H9 (cell line): ENCODE measurements at regions not wholly inside any gene's neighbourhood (a gene's known extent, or its start where the extent isn't known, plus 50 kb on each side); places are given as distances from the start of the nearest gene placed in this dataset.

ENCODE experiments used
- DNase-seq: peaks from one replicate; pipeline ENCODE4 v3.0.0-alpha.2; 2017
- H2AFZ ChIP-seq: one replicate; pipeline ENCODE4 v1.6.1; 2013; ENCODE audit warnings: mild to moderate bottlenecking, low read length, control low read depth, moderate library complexity
- H2AK5ac ChIP-seq: 2 replicates; pipeline ENCODE4 v1.6.1; 2013; ENCODE audit warnings: low read length, control low read depth, mixed read lengths; ENCODE audit not compliant: insufficient read length
- H2BK120ac ChIP-seq: one replicate; pipeline ENCODE4 v1.6.1; 2013; ENCODE audit warnings: low read depth, mild to moderate bottlenecking, low read length, control low read depth, inconsistent platforms; ENCODE audit not compliant: poor library complexity, severe bottlenecking
- H2BK12ac ChIP-seq: 2 replicates; pipeline ENCODE4 v1.6.1; 2013; ENCODE audit warnings: low read length, control low read depth, mixed read lengths, low read depth; ENCODE audit not compliant: insufficient read length
- H2BK15ac ChIP-seq: 2 replicates; pipeline ENCODE4 v1.6.1; 2013; ENCODE audit warnings: low read depth, low read length, control low read depth
- H2BK20ac ChIP-seq: one replicate; pipeline ENCODE4 v1.6.1; 2013; ENCODE audit warnings: low read depth, mild to moderate bottlenecking, low read length, control low read depth, inconsistent platforms; ENCODE audit not compliant: poor library complexity, severe bottlenecking
- H2BK5ac ChIP-seq: 2 replicates; pipeline ENCODE4 v1.6.1; 2013; ENCODE audit warnings: low read length, control low read depth, mixed read lengths; ENCODE audit not compliant: insufficient read length
- H3K14ac ChIP-seq: 2 replicates; pipeline ENCODE4 v1.6.1; 2013; ENCODE audit warnings: low read length, control low read depth; ENCODE audit not compliant: insufficient read depth
- H3K18ac ChIP-seq: 2 replicates; pipeline ENCODE4 v1.6.1; 2013; ENCODE audit warnings: low read depth, mild to moderate bottlenecking, mixed read lengths, low read length, control low read depth; ENCODE audit not compliant: insufficient read length
- H3K23ac ChIP-seq: 2 replicates; pipeline ENCODE4 v1.6.1; 2013; ENCODE audit warnings: low read length, control low read depth, mixed read lengths, low read depth; ENCODE audit not compliant: insufficient read length
- H3K23me2 ChIP-seq: 2 replicates; pipeline ENCODE4 v1.6.1; 2013; ENCODE audit warnings: low read depth, mild to moderate bottlenecking, mixed read lengths, low read length, control low read depth; ENCODE audit not compliant: insufficient read length, poor library complexity, severe bottlenecking
- H3K27ac ChIP-seq: 2 replicates; pipeline ENCODE4 v1.5.1; 2013; ENCODE audit warnings: low read length, control low read depth, mixed read lengths, low read depth; ENCODE audit not compliant: insufficient read length
- H3K27me3 ChIP-seq: 2 replicates; pipeline ENCODE4 v1.6.1; 2013; ENCODE audit warnings: low read length, control low read depth, inconsistent platforms; ENCODE audit not compliant: insufficient read depth
- H3K4ac ChIP-seq: 2 replicates; pipeline ENCODE4 v1.6.1; 2013; ENCODE audit warnings: low read depth, mild to moderate bottlenecking, control low read depth, inconsistent platforms, low read length, moderate library complexity
- H3K4me1 ChIP-seq: 2 replicates; pipeline ENCODE4 v1.6.1; 2013; ENCODE audit warnings: low read length, control low read depth, inconsistent platforms; ENCODE audit not compliant: insufficient read depth
- H3K4me2 ChIP-seq: 2 replicates; pipeline ENCODE4 v1.6.1; 2013; ENCODE audit warnings: low read length, control low read depth, mixed read lengths; ENCODE audit not compliant: insufficient read length, insufficient read depth
- H3K56ac ChIP-seq: 2 replicates; pipeline ENCODE4 v1.6.1; 2013; ENCODE audit warnings: low read depth, mild to moderate bottlenecking, mixed read lengths, low read length, control low read depth; ENCODE audit not compliant: insufficient read length
- H3K79me1 ChIP-seq: 2 replicates; pipeline ENCODE4 v1.6.1; 2013; ENCODE audit warnings: low read depth, mild to moderate bottlenecking, moderate library complexity, low read length, control low read depth, inconsistent platforms; ENCODE audit not compliant: insufficient read depth, poor library complexity, severe bottlenecking
- H3K79me2 ChIP-seq: 2 replicates; pipeline ENCODE4 v1.6.1; 2013; ENCODE audit warnings: low read length, control low read depth, inconsistent platforms; ENCODE audit not compliant: insufficient read depth
- H3K9ac ChIP-seq: 2 replicates; pipeline ENCODE4 v1.6.1; 2013; ENCODE audit warnings: low read length, control low read depth, mixed read lengths; ENCODE audit not compliant: insufficient read length; ENCODE audit errors: extremely low read depth
- H3K9me3 ChIP-seq: one replicate; pipeline ENCODE4 v1.6.1; 2013; ENCODE audit warnings: low read depth, low read length, inconsistent platforms; ENCODE audit not compliant: control insufficient read depth
- H3T11ph ChIP-seq: one replicate; pipeline ENCODE4 v1.6.1; 2013; ENCODE audit warnings: mild to moderate bottlenecking, low read length, control low read depth, inconsistent platforms
- H4K20me1 ChIP-seq: one replicate; pipeline ENCODE4 v1.6.1; 2013; ENCODE audit not compliant: control insufficient read depth, insufficient read length, insufficient read depth
- H4K5ac ChIP-seq: 2 replicates; pipeline ENCODE4 v1.6.1; 2013; ENCODE audit warnings: low read depth, mild to moderate bottlenecking, mixed read lengths, low read length, control low read depth; ENCODE audit not compliant: insufficient read length
- H4K8ac ChIP-seq: replicated peaks from 2 replicates; pipeline ENCODE4 v1.6.1; 2013; ENCODE audit warnings: low read length, control low read depth, mixed read lengths, low read depth; ENCODE audit not compliant: insufficient read length
- H4K91ac ChIP-seq: 2 replicates; pipeline ENCODE4 v1.6.1; 2013; ENCODE audit warnings: low read depth, mild to moderate bottlenecking, moderate library complexity, mixed read lengths, low read length, control low read depth; ENCODE audit not compliant: insufficient read length
- H3K27ac Mint-ChIP-seq, 3 experiments: 2 replicates in 2 of 3; 3 replicates in 1 of 3; pipeline ENCODE4 v1.8.0; 2020 to 2021; ENCODE audit warnings: mixed read lengths in 3 of 3, mild to moderate bottlenecking in 1 of 3, moderate library complexity in 1 of 3
- H3K27me3 Mint-ChIP-seq: 2 replicates; pipeline ENCODE4 v1.8.0; 2021; ENCODE audit warnings: low read depth, mild to moderate bottlenecking, moderate library complexity, mixed read lengths
- H3K36me3 Mint-ChIP-seq, 3 experiments: 2 replicates in 2 of 3; 3 replicates in 1 of 3; pipeline ENCODE4 v1.8.0; 2020 to 2021; ENCODE audit warnings: low read depth in 3 of 3, mixed read lengths in 3 of 3; ENCODE audit not compliant: insufficient read depth in 1 of 3
- H3K4me1 Mint-ChIP-seq, 2 experiments: 2 replicates each; pipeline ENCODE4 v1.8.0; 2020; ENCODE audit warnings: mixed read lengths in 2 of 2
- H3K4me3 Mint-ChIP-seq, 2 experiments: 2 replicates in 1 of 2; 3 replicates in 1 of 2; pipeline ENCODE4 v1.8.0; 2020 to 2021; ENCODE audit warnings: mild to moderate bottlenecking in 2 of 2, mixed read lengths in 2 of 2, moderate library complexity in 1 of 2
- H3K9me3 Mint-ChIP-seq, 2 experiments: 2 replicates in 1 of 2; 3 replicates in 1 of 2; pipeline ENCODE4 v1.8.0; 2020; ENCODE audit warnings: mild to moderate bottlenecking in 2 of 2, mixed read lengths in 2 of 2, moderate library complexity in 1 of 2
- CTCF ChIP-seq: fragments of 200-600 bp; sonication (generic); conservative IDR thresholded peaks from 3 replicates; pipeline ENCODE4 v1.8.0; 2021; ENCODE audit warnings: antibody characterized with exemption, mild to moderate bottlenecking

DNA sequence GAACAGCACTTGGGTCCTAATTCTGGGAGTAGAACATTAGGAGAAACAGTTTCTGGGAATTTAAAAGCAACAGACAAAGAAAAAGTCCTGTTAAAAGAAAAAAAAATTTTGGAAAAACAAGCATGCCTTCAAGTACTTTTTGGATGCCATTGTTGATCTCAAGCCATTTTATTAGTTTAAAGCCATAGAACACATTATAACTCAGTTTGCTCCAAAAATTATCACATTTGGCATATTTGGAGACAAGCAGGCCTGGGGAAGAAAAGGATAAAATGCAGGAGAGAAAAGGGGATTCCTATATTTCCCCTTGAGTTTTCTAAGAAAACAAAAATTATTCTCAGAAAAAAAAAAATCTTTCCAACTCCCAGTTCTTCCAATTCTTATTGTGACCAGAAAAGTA is 146.8 kb downstream of the TENT5C start:
- no peak overlapping the region for H4K91ac ChIP-seq

More for the DNA sequence above, 146.8 kb downstream of the TENT5C start:
- Mint-ChIP-seq H3K9me3 (peaks cover 0 to 1% of the 10 kb centered on the region in 2 experiments; a peak in 3 of 5 replicates), H3K27ac (no peak overlapping the region), H3K27me3 (peaks cover 8% of the 10 kb centered on the region; the same call in 1 of the 2 replicates), H3K36me3 (peaks cover 0 to 2% (median 2%) of the 10 kb centered on the region in 3 experiments; a peak in 3 of 7 replicates), H3K4me1 (peaks cover 5 to 6% of the 10 kb centered on the region in 2 experiments; a peak in 3 of 4 replicates), H3K4me3 (no peak overlapping the region)
- Histone ChIP-seq H2BK120ac (no peak overlapping the region), H2AFZ (no peak overlapping the region), H3K4me1 (peaks cover under 1% of the 10 kb centered on the region; the same call in 1 of the 2 replicates), H3K56ac (no peak overlapping the region), H2BK5ac (no peak overlapping the region), H3K14ac (no peak overlapping the region), H3K27ac (no peak overlapping the region), H3K79me1 (no peaks in the 10 kb centered on the region), H3K9ac (no peak overlapping the region), H2AK5ac (no peak overlapping the region), H3K4me2 (no peak overlapping the region), H4K8ac (no peak overlapping the region), H3K23me2 (no peaks in the 10 kb centered on the region), H4K20me1 (no peaks in the 10 kb centered on the region), H4K5ac (no peak overlapping the region), H2BK12ac (no peak overlapping the region), H3K18ac (no peak overlapping the region), H2BK15ac (no peak overlapping the region), H2BK20ac (no peak overlapping the region), H3K9me3 (no peaks in the 10 kb centered on the region), H3K4ac (no peak overlapping the region), H3T11ph (no peak overlapping the region), H3K27me3 (no peaks in the 10 kb centered on the region), H3K79me2 (no peaks in the 10 kb centered on the region), H3K23ac (no peak overlapping the region)
- TF ChIP-seq CTCF = no peak
- DNase-seq = no peak
